WTC11 (cell line): ENCODE measurements at regions not wholly inside any gene's neighbourhood (a gene's known extent, or its start where the extent isn't known, plus 50 kb on each side); places are given as distances from the start of the nearest gene placed in this dataset.

Experiments
- ATAC-seq: fragments of 200-7000 bp; cut with Tn5 transposase; 2 replicates; pipeline ENCODE4 v1.10.0; 2021; ENCODE audit warnings: mild to moderate bottlenecking, moderate library complexity
- CTCF ChIA-PET: fragments of 300-600 bp; sonication (Branson Sonifier 250); formaldehyde crosslinking; loops from one replicate; lab custom pipeline; 2021; ENCODE audit warnings: antibody characterized with exemption; lab: Charles Lee
- POLR2A ChIA-PET: fragments of 350-600 bp; sonication (Branson Sonifier 250); formaldehyde crosslinking; loops from one replicate; lab custom pipeline; 2021; ENCODE audit warnings: antibody characterized with exemption; lab: Charles Lee
- DNase-seq: peaks from one replicate; pipeline ENCODE4 v3.0.0; 2021; ENCODE audit warnings: low spot score
- H3K27ac Mint-ChIP-seq: 2 replicates; pipeline ENCODE4 v1.8.0; 2021; ENCODE audit warnings: mixed read lengths
- H3K27me3 Mint-ChIP-seq: 2 replicates; pipeline ENCODE4 v1.8.0; 2021; ENCODE audit warnings: low read depth, mild to moderate bottlenecking, moderate library complexity, mixed read lengths
- H3K36me3 Mint-ChIP-seq: 2 replicates; pipeline ENCODE4 v1.8.0; 2021; ENCODE audit warnings: mixed read lengths
- H3K4me1 Mint-ChIP-seq: 2 replicates; pipeline ENCODE4 v1.8.0; 2022; ENCODE audit warnings: mixed read lengths
- H3K4me3 Mint-ChIP-seq: 2 replicates; pipeline ENCODE4 v1.8.0; 2021; ENCODE audit warnings: mild to moderate bottlenecking, moderate library complexity, mixed read lengths
- H3K9me3 Mint-ChIP-seq: 2 replicates; pipeline ENCODE4 v1.8.0; 2021; ENCODE audit warnings: mixed read lengths
- CREM ChIP-seq: sonication (generic); formaldehyde crosslinking; IDR thresholded peaks from 2 replicates; pipeline ENCODE4 v1.8.1; 2022; ENCODE audit warnings: mild to moderate bottlenecking, missing genetic modification reagents, moderate library complexity
- ESRRA ChIP-seq: sonication (generic); formaldehyde crosslinking; IDR thresholded peaks from 2 replicates; pipeline ENCODE4 v1.8.1; 2022; ENCODE audit warnings: mild to moderate bottlenecking, missing genetic modification reagents, borderline replicate concordance
- FOXK1 ChIP-seq: sonication (generic); formaldehyde crosslinking; IDR thresholded peaks from 2 replicates; pipeline ENCODE4 v1.8.0; 2022; ENCODE audit warnings: mild to moderate bottlenecking, moderate library complexity, missing genetic modification reagents
- GABPB1 ChIP-seq: sonication (generic); formaldehyde crosslinking; IDR thresholded peaks from 2 replicates; pipeline ENCODE4 v1.8.1; 2023; ENCODE audit warnings: mild to moderate bottlenecking, missing genetic modification reagents
- IRF2 ChIP-seq: sonication (generic); formaldehyde crosslinking; IDR thresholded peaks from 2 replicates; pipeline ENCODE4 v1.8.0; 2022; ENCODE audit warnings: low read depth, missing genetic modification reagents, borderline replicate concordance
- JAZF1 ChIP-seq: fragments of 250-450 bp; sonication (Bioruptor Pico); IDR thresholded peaks from 2 replicates; pipeline ENCODE4 v1.9.0; 2021; ENCODE audit warnings: moderate library complexity, mild to moderate bottlenecking, inconsistent platforms
- KAT7 ChIP-seq: sonication (generic); formaldehyde crosslinking; IDR thresholded peaks from 2 replicates; pipeline ENCODE4 v1.8.1; 2023; ENCODE audit warnings: missing genetic modification reagents, mild to moderate bottlenecking, borderline replicate concordance
- NR2C2 ChIP-seq: sonication (generic); formaldehyde crosslinking; IDR thresholded peaks from 2 replicates; pipeline ENCODE4 v1.8.0; 2022; ENCODE audit warnings: mild to moderate bottlenecking, missing genetic modification reagents
- OVOL2 ChIP-seq: fragments of 250-450 bp; sonication (Bioruptor Pico); IDR thresholded peaks from 2 replicates; pipeline ENCODE4 v1.9.0; 2021; ENCODE audit warnings: mild to moderate bottlenecking, borderline replicate concordance
- SMAD4 ChIP-seq: sonication (generic); formaldehyde crosslinking; IDR thresholded peaks from 2 replicates; pipeline ENCODE4 v1.8.0; 2022; ENCODE audit warnings: mild to moderate bottlenecking, missing genetic modification reagents
- TP53 ChIP-seq: sonication (generic); formaldehyde crosslinking; IDR thresholded peaks from 2 replicates; pipeline ENCODE4 v1.8.1; 2023; ENCODE audit warnings: mild to moderate bottlenecking, missing genetic modification reagents
- ZBTB21 ChIP-seq: sonication (generic); formaldehyde crosslinking; IDR thresholded peaks from 2 replicates; pipeline ENCODE4 v1.8.1; 2023; ENCODE audit warnings: mild to moderate bottlenecking, missing genetic modification reagents, borderline replicate concordance
- ZNF219 ChIP-seq: sonication (generic); formaldehyde crosslinking; IDR thresholded peaks from 2 replicates; pipeline ENCODE4 v1.8.0; 2023; ENCODE audit warnings: missing genetic modification reagents, mild to moderate bottlenecking, borderline replicate concordance
- ZNF423 ChIP-seq: fragments of 250-450 bp; sonication (Bioruptor Pico); IDR thresholded peaks from 2 replicates; pipeline ENCODE4 v2.1.2; 2022; ENCODE audit warnings: mild to moderate bottlenecking, moderate library complexity
- TF ChIP-seq, protein P1 (sequence below): sonication (generic); formaldehyde crosslinking; IDR thresholded peaks from 2 replicates; pipeline ENCODE4 v1.8.0; 2022; ENCODE audit warnings: mild to moderate bottlenecking, missing genetic modification reagents
- TF ChIP-seq, protein P2 (sequence below): sonication (generic); formaldehyde crosslinking; IDR thresholded peaks from 2 replicates; pipeline ENCODE4 v1.8.1; 2022; ENCODE audit warnings: mild to moderate bottlenecking, moderate library complexity, missing genetic modification reagents
- TF ChIP-seq, protein P3 (sequence below): sonication (generic); formaldehyde crosslinking; IDR thresholded peaks from 2 replicates; pipeline ENCODE4 v1.8.1; 2023; ENCODE audit warnings: mild to moderate bottlenecking, missing genetic modification reagents, moderate library complexity
- TF ChIP-seq, protein P4 (sequence below): sonication (generic); formaldehyde crosslinking; IDR thresholded peaks from 2 replicates; pipeline ENCODE4 v1.8.0; 2023; ENCODE audit warnings: missing genetic modification reagents, mild to moderate bottlenecking, borderline replicate concordance
- TF ChIP-seq, protein P5 (sequence below): sonication (generic); formaldehyde crosslinking; IDR thresholded peaks from 2 replicates; pipeline ENCODE4 v1.8.0; 2022; ENCODE audit warnings: mild to moderate bottlenecking, missing genetic modification reagents
- TF ChIP-seq, protein P6 (sequence below): fragments of 200-600 bp; IDR thresholded peaks from 2 replicates; pipeline ENCODE4 v1.8.0; 2022; ENCODE audit warnings: antibody characterized with exemption

DNA sequence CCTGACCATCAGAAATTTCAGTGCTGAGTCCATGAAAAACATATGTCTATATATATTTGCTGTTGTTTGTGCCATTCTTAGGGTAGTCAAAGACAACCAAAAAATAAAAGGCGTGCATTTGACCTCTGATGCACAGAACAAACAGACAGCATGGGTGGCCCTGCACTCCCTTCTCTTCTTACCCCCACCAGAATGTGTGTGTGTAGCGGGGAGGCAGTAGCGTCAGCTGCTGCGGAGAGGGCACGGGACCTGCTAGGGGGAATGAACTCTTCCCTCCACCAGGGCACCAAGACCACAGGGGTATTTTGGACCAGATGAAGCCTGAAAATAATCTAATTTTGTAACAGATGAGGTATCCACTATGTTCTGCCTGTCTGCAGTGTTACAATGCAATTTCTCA lies 277.7 kb upstream of the ZNF32 start:
- H3K4me3 Mint-ChIP-seq = no peak overlapping the region
- no peak for TF ChIP-seq KAT7 (CRISPR knock-in tag)
- TF ChIP-seq, protein P1, sequence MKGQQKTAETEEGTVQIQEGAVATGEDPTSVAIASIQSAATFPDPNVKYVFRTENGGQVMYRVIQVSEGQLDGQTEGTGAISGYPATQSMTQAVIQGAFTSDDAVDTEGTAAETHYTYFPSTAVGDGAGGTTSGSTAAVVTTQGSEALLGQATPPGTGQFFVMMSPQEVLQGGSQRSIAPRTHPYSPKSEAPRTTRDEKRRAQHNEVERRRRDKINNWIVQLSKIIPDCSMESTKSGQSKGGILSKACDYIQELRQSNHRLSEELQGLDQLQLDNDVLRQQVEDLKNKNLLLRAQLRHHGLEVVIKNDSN (CRISPR knock-in tag) = no peak
- TF ChIP-seq IRF2 = no peak
- no peak for TF ChIP-seq SMAD4
- TF ChIP-seq TP53 (CRISPR knock-in tag) = no peak
- TF ChIP-seq, protein P2, sequence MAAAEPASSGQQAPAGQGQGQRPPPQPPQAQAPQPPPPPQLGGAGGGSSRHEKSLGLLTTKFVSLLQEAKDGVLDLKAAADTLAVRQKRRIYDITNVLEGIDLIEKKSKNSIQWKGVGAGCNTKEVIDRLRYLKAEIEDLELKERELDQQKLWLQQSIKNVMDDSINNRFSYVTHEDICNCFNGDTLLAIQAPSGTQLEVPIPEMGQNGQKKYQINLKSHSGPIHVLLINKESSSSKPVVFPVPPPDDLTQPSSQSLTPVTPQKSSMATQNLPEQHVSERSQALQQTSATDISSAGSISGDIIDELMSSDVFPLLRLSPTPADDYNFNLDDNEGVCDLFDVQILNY (CRISPR knock-in tag) = no peak
- TF ChIP-seq GABPB1 = no peak
- TF ChIP-seq, protein P3, sequence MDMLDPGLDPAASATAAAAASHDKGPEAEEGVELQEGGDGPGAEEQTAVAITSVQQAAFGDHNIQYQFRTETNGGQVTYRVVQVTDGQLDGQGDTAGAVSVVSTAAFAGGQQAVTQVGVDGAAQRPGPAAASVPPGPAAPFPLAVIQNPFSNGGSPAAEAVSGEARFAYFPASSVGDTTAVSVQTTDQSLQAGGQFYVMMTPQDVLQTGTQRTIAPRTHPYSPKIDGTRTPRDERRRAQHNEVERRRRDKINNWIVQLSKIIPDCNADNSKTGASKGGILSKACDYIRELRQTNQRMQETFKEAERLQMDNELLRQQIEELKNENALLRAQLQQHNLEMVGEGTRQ (CRISPR knock-in tag) = no peak
- no peak for TF ChIP-seq ZNF219
- TF ChIP-seq JAZF1 (CRISPR knock-in tag) = no peak
- no peaks in the 10 kb centered on the region for H3K4me1 Mint-ChIP-seq
- H3K27me3 Mint-ChIP-seq = peaks cover 2% of the 10 kb centered on the region
- ATAC-seq (no peak), DNase-seq (no peak)
- H3K9me3 Mint-ChIP-seq = peaks cover 13% of the 10 kb centered on the region
- ChIA-PET CTCF (no interaction called here), POLR2A (no interaction called here)
- no peak overlapping the region for H3K27ac Mint-ChIP-seq
- no peaks in the 10 kb centered on the region for H3K36me3 Mint-ChIP-seq

DNA sequence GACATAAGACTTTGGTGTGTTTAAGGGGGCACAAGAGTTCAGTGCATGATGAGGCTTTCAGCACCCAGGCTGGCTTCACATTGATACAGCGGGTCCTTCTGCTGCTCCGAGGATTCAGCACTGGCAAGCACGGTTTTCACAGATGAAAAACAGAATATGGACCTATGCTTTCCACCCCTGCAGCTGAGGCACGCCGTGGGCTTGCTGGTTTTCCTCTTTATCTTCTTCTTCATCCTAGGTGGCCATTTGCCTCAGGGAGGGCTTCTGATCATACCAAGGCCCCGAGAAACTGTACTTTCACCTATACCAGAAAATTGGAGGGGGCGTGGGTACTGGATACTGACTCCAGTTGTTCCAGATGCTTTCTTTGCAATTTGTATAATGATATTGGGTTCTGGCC lies 277.1 kb upstream of the ZNF32 start:
- peaks cover 17% of the 10 kb centered on the region for H3K9me3 Mint-ChIP-seq
- ChIA-PET CTCF (interaction anchor here (1.1 kb wide), 1 partner anchor 15 kb away, joined by 3 read pairs; no protein-coding TSS in a partner anchor), POLR2A (no interaction called here)
- no peak for DNase-seq
- no peaks in the 10 kb centered on the region for H3K4me1 Mint-ChIP-seq
- no peak for ATAC-seq
- H3K4me3 Mint-ChIP-seq = no peak overlapping the region
- H3K36me3 Mint-ChIP-seq = peaks cover 3% of the 10 kb centered on the region
- H3K27ac Mint-ChIP-seq = no peak overlapping the region
- H3K27me3 Mint-ChIP-seq = peaks cover 5% of the 10 kb centered on the region
- TF ChIP-seq, protein P4, sequence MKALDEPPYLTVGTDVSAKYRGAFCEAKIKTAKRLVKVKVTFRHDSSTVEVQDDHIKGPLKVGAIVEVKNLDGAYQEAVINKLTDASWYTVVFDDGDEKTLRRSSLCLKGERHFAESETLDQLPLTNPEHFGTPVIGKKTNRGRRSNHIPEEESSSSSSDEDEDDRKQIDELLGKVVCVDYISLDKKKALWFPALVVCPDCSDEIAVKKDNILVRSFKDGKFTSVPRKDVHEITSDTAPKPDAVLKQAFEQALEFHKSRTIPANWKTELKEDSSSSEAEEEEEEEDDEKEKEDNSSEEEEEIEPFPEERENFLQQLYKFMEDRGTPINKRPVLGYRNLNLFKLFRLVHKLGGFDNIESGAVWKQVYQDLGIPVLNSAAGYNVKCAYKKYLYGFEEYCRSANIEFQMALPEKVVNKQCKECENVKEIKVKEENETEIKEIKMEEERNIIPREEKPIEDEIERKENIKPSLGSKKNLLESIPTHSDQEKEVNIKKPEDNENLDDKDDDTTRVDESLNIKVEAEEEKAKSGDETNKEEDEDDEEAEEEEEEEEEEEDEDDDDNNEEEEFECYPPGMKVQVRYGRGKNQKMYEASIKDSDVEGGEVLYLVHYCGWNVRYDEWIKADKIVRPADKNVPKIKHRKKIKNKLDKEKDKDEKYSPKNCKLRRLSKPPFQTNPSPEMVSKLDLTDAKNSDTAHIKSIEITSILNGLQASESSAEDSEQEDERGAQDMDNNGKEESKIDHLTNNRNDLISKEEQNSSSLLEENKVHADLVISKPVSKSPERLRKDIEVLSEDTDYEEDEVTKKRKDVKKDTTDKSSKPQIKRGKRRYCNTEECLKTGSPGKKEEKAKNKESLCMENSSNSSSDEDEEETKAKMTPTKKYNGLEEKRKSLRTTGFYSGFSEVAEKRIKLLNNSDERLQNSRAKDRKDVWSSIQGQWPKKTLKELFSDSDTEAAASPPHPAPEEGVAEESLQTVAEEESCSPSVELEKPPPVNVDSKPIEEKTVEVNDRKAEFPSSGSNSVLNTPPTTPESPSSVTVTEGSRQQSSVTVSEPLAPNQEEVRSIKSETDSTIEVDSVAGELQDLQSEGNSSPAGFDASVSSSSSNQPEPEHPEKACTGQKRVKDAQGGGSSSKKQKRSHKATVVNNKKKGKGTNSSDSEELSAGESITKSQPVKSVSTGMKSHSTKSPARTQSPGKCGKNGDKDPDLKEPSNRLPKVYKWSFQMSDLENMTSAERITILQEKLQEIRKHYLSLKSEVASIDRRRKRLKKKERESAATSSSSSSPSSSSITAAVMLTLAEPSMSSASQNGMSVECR = no peak
- TF ChIP-seq NR2C2 = no peak
- TF ChIP-seq ZNF423 (CRISPR knock-in tag) = no peak
- no peak for TF ChIP-seq OVOL2 (CRISPR knock-in tag)
- no peak for TF ChIP-seq ZNF219
- no peak for TF ChIP-seq CREM (CRISPR knock-in tag)
- no peak for TF ChIP-seq ZBTB21 (CRISPR knock-in tag)
- TF ChIP-seq ESRRA = no peak
- TF ChIP-seq, protein P5, sequence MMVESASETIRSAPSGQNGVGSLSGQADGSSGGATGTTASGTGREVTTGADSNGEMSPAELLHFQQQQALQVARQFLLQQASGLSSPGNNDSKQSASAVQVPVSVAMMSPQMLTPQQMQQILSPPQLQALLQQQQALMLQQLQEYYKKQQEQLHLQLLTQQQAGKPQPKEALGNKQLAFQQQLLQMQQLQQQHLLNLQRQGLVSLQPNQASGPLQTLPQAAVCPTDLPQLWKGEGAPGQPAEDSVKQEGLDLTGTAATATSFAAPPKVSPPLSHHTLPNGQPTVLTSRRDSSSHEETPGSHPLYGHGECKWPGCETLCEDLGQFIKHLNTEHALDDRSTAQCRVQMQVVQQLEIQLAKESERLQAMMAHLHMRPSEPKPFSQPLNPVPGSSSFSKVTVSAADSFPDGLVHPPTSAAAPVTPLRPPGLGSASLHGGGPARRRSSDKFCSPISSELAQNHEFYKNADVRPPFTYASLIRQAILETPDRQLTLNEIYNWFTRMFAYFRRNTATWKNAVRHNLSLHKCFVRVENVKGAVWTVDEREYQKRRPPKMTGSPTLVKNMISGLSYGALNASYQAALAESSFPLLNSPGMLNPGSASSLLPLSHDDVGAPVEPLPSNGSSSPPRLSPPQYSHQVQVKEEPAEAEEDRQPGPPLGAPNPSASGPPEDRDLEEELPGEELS (CRISPR knock-in tag) = no peak
- no peak for TF ChIP-seq FOXK1
- TF ChIP-seq, protein P6, sequence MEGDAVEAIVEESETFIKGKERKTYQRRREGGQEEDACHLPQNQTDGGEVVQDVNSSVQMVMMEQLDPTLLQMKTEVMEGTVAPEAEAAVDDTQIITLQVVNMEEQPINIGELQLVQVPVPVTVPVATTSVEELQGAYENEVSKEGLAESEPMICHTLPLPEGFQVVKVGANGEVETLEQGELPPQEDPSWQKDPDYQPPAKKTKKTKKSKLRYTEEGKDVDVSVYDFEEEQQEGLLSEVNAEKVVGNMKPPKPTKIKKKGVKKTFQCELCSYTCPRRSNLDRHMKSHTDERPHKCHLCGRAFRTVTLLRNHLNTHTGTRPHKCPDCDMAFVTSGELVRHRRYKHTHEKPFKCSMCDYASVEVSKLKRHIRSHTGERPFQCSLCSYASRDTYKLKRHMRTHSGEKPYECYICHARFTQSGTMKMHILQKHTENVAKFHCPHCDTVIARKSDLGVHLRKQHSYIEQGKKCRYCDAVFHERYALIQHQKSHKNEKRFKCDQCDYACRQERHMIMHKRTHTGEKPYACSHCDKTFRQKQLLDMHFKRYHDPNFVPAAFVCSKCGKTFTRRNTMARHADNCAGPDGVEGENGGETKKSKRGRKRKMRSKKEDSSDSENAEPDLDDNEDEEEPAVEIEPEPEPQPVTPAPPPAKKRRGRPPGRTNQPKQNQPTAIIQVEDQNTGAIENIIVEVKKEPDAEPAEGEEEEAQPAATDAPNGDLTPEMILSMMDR = no peak
